DMS53 (cell line): ENCODE measurements at regions not wholly inside any gene's neighbourhood (a gene's known extent, or its start where the extent isn't known, plus 50 kb on each side); places are given as distances from the start of the nearest gene placed in this dataset.

ENCODE experiments used
- DNase-seq: peaks from one replicate; lab custom pipeline; 2025; lab: John Stamatoyannopoulos, UW

GRCh38 chr4:167702391-167702790 is 389.9 kb upstream of the ANXA10 start:
- DNase-seq: no peak

DNA sequence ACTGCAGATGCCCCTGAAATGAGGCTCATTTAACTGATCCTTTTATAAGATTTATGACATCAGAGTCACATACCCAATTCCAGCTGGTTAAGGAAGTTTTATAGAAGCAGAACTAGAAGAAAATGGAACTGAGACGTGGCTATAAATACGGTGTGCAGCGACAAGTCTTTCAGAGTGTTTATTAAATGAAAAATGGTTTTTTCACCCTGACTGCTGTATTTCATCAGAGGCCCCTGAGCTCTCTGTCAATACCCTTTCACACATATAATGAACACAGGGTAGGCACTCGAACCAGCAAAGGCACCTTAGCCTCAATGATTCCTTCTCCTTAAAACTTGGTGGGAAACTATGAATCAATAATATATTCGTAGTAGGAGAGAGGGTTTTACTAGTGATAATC is 380.8 kb upstream of the ANXA10 start:
- no peak for DNase-seq

GRCh38 chr4:167713756-167714155 is 378.6 kb upstream of the ANXA10 start:
- DNase-seq: no peak

DNA sequence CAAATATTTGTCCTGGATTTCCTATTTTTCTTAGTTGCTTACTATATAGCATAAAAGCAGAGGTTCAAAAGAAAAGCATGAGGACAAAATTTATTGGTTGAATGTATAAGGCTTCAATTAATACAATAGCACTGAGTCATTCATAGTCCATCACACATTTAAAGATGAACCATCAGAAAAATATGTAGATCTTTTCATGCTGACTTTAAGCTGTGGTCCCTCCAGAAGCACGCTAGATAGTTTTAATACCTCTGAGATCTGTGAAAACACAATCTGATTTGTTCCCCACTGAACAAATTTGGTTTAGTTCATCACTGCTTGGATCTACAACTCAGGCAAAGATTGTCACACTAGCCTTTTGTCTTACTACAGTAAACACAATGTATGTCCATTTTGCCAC is 377.2 kb upstream of the ANXA10 start:
- DNase-seq: no peak

DNA sequence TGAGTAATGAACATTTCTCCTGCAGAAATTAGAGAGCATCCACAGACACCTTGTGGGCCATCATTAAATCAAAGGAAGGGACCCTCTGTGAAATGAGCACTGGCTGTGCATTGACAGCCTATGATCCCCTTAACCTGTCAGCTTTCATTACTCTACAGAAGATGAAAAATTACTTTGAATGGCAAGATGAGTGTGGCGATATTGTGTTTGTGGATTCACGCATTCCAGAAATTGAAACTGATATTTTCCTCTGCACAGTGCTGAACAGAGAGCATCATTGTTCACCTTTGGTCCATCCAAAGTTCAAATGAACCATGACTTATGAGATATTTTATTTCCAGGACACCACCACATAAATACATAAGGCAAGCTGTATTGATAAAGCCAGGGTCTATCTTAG is 374.8 kb upstream of the ANXA10 start:
- no peak for DNase-seq

DNA sequence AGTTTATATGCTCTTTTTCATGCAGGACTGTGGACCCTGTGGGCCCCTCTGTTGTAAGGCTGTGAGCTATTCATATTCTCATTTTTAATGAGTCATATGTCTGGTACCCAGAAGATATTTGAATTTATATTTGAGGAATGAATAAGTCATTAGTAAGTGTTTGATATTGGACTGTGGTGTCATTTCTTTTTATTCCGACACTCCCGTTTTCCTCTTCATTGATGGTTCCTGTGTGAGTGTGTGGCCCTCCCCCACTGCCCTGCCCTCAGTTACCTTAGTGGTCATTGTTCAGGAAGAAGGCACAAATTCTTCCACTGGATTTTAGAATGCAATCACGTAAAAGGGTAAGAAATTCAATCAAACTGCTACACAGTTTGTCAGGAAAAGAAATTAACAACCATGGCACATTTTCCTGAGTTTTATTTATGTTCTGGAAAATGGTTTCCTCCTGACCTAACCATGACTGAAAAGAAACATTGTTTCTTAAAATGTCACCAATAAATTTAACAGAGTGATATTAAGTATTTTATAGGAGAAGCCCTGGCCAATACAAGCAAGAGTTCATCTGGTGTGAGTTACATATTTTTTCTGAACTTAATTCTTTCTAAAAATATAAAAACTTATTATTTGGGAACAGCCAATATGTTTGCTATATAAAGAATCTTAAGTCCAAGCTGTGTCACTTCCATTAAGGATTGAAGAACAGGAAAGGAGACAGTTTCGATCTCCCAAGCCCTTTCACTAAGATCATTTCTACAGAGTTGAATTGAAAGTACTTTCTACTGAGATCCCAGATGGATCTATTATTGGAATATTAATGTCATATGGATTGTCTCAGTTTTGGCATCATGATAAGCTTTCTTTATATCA is 370.5 kb upstream of the ANXA10 start:
- DNase-seq: no peak

DNA sequence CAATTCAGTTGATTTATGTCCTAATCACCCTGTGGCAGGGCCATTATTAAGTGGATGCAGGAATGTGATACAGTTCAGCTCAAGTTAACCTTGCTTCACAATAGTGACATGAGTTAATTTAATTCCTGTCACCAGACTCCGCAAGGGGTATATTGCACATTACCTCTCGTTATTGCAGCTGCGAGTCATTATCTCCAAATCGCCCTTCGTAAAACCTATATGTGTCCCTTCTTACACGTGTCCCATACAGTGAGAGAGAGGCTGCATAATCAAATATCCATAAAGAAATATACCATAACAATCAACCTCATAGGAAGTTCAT is 369.9 kb upstream of the ANXA10 start:
- DNase-seq: no peak

DNA sequence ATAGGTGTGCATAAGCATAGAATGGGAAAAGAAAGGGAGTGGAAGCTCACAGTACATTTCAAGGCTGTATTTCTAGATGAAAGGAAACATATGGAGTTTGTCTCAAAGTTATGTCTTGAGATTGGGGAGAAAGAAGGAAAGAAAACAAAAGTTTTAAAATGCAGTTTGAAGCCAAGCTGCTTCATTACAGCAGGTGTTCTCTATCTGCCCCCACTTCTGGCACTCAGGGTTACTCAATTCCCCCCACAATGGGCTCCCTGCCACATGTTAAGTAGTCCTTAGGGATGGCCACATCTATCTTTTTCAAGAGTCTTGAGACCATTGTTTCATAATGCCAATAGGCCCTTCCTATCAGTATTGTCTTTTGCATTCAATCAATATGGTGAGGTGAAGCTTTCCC is 367.4 kb upstream of the ANXA10 start:
- no peak for DNase-seq

DNA sequence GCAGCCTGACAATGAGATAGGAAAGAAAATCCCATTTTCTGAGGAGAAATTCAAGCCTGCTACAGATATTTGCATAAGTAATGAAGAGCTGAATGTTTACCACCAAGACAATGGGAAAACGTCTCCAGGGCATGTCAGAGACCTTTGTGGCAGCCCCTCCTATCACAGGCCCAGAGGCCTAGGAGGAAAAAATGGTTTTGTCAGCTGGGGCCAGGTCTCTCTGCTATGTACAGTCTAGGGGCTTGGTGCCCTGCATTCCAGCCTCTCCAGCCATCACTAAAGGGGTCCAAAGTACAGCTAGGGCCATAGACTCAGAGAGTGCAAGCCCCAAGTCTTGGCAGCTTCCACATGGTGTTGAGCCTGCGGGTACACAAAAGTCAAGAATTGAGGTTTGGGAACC is 361.6 kb upstream of the ANXA10 start:
- DNase-seq: no peak

DNA sequence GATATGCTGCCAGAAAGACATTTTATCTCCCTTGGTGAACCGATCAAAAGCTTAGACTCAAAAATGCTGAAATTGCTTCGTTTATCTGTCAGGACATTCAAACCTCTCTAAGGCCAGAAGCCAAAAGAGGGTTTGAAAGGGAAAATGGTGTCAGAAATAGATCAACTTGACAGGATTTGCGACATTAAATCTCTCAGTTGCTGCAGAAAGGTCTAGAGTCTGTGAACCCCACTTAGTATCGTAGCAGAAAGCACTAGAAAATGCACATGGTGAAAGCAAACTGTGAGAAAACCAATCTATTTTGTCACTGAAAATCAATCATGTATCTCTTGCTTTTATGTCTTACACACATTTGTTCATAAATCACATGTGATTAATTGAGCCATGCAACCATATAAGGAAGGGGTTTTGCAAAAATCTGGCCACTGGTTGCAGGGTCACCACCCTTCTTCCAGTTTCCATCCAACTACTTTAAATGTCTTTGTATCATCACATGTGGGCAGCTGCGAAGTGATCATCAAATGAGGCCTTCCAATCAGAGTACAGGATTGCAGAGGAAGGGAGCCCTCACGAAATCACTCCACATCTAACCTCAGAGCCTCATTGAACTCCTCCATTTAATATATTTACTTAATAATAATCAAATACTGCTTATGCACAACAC is 347.2 kb upstream of the ANXA10 start:
- no peak for DNase-seq

GRCh38 chr4:167767281-167767680 is 325.1 kb upstream of the ANXA10 start:
- DNase-seq: no peak

DNA sequence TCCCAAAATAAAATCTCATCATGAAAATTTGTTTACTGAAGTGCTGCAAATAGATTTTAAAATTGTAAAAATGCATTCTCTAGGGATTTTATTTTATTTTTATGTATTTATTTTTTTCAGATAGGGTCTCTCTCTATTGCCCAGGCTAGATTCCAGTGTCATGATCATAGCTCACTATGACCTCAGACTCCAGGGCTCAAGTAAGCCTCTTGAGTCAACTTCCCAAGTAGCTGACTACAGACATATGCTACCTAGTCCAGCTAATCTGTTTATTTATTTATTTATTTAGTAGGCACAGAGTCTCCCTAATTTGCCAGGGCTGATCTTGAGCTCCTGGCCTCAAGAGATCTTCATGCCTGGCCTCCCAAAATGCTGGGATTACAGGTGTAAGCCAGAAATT is 317.7 kb upstream of the ANXA10 start:
- DNase-seq: no peak

- DNase-seq: no peak
These were observed 317.0 kb upstream of the ANXA10 start for GRCh38 chr4:167775375-167775774.

DNA sequence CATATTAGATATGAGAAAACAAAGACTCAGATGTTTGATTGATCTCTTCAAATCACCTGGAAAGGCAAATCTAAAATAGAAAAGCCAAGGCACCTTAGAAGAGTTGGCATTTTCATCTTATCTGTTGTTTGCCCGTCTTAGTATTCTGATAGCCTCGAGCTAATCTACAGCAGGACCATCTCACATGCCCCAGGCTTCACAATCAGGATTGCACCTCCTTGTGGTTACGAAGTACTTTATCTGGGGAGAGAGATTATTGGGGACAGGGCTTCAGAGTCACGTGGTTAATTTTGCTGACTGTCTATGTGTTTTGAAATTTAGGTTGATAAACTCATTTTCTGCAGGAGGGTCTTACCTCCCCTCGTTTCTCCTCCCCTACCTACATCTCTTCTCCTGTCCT is 313.1 kb upstream of the ANXA10 start:
- DNase-seq: peak; percentile 2

GRCh38 chr4:167779864-167780263 is 312.5 kb upstream of the ANXA10 start:
- no peak for DNase-seq

DNA sequence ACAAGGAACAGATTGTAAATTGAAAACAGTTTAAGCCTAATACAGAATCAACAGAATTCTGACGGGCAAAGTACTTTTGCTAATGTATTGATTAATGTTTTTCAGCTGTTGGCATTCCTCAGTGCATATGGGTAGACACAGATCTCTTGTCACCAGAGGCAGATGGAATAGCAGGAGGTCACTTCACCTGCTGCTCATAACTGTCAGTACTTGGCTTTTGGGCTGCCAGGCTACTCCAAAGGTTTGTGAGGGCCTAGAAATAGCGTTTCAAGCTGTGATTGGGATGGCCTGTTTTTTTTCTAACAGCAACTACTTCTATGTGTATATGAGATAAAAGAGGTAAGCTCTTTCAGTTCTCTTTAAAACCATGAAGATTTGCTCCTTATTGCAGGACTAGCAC is 307.5 kb upstream of the ANXA10 start:
- no peak for DNase-seq

DNA sequence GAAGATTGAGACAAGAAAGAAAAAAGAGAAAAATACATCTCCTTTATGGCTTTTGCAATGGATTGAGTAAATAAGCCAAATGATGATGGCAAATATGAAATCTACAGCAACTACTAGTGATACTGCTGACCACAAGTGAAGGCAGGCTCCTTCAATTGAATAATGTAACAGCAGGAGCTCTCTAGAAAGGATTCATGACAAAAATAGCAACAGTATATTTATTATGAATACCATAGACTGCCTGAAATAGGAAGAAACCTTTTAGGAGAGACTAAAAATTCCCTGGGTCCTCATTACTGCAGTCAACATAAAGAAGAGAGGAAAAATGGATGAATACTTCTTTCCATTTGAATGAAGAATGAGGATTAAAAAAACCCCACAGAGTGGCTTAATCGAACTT is 306.8 kb upstream of the ANXA10 start:
- no peak for DNase-seq

- no peak for DNase-seq
These were observed 305.8 kb upstream of the ANXA10 start for GRCh38 chr4:167786504-167786903.

- DNase-seq: no peak
These were observed 305.1 kb upstream of the ANXA10 start for GRCh38 chr4:167787231-167787630.

GRCh38 chr4:167802463-167803212 is 289.7 kb upstream of the ANXA10 start:
- DNase-seq: no peak

DNA sequence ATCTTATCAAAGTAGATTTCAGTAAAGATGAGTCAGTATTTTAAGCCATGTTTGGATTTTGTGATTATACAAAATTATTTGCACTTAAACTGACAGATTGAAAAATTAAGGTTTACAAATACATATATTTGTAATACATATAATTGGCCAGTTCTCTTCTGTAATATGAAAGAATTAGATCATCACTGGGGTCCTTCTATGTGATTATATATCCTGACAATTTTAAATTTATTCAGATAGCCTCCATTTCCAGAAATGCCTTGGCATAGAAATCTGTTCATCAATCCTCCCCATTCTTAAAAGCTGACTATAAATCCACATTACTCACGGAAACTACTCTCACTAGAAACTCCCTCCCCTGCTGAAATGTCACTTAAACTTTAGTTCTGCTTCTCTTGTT is 280.4 kb upstream of the ANXA10 start:
- no peak for DNase-seq

DNA sequence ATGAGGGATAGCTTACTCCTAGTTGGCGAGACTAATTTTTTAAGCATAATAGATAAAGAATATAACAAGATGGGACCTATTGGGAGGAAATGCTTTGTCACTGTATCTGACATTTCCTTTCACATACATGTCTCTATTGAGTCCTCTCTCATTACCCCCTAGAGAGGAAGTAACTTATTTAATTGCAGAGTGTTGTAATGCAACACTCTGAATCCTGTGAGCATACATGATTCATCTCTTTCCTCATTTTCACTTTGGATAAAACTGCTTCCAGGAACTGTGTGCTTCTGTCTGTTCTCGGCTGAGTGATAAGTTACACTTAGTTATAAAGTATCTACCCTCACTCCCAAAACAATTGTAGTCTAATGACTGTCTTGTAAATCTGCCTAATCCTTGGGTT is 266.1 kb upstream of the ANXA10 start:
- DNase-seq: no peak

DNA sequence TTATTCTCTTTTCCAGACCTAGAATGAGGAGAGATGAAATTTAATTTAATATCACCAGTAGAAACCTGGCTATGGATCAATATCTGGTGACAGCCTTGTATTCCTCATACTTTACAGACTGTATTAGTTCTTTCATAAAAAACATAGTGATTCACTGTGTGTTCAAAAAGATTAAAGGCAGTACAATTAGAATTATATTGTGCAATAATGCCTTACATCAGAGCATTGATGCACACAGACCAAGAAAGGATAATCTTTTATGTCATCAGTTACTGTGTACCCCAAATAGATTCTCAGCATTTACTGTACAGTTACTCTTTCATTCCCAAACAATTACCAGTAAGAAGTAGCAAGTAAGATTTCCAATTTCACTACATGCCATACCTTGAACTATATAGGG is 260.5 kb upstream of the ANXA10 start:
- DNase-seq: no peak
